Stimulated activated CD8-positive, alpha-beta memory T cell treated with anti-CD3 and anti-CD28 coated beads, Interleukin-4, amount 100 ng/mL, for 48 hours (primary cell): ENCODE measurements at regions not wholly inside any gene's neighbourhood (a gene's known extent, or its start where the extent isn't known, plus 50 kb on each side); places are given as distances from the start of the nearest gene placed in this dataset.
"Not testable (repeated sequence)": the region's sequence is repeated elsewhere in the genome, so short reads cannot be mapped to it uniquely, and the experiment has no call there.

Source experiments
- DNase-seq: peaks from one replicate; pipeline ENCODE4 v3.0.0-alpha.2; 2020

DNA sequence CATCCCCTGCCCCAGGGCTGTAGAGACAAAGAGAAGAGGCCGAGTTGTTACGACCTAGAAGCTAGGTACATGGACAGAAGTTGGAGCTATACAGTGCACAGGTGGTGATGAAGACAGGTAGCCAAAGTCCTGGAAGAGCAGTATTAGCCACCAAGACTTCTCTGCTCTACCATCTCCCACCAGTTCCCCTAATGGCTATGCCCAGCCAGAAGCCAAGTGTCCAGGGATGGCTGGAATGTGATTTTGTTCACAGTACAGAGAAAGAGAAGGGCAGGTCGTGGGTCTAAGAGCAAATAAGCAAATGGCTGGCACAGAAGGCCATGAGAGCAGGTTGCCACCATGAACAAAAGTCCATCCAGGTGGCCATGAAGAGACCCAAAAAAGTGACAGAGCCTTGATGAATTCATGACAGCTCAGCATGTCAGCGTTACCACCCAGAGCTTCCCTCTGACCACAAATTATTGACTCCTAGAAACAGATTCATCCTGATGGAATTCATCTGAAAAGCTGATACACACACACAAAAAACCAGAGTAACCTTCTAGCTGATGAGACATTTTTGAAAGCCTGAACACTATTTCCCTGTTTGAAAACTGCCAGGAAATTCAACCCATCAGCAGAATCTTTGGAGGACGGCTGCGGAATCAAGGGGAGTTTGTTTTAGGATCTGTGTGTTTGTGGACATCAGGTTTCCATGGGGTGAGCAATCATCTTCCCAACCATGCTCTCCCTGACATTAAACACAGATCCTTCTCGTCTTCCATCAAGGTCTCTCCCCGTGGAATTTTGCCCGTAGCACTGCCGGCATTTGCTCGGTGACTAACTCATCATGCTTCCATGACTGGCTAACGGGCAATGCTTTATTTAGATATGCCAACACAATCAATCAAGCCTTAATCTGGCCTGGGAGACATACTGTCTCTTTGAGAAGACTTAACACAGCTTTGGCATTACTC, 906.7 kb upstream of the AUTS2 start:
- DNase-seq, result no peak

- DNase-seq, result no peak
These were observed 905.8 kb upstream of the AUTS2 start for GRCh38 chr7:68692511-68692910.

GRCh38 chr7:68694656-68695055, 903.6 kb upstream of the AUTS2 start:
- no peak for DNase-seq

- DNase-seq, result no peak
These were observed 900.4 kb upstream of the AUTS2 start for GRCh38 chr7:68697796-68698280.

GRCh38 chr7:68699090-68699711, 899.1 kb upstream of the AUTS2 start:
- DNase-seq, result no peak

- DNase-seq, result no peak
These were observed 897.9 kb upstream of the AUTS2 start for GRCh38 chr7:68700414-68700813.

GRCh38 chr7:68706291-68706690, 892.0 kb upstream of the AUTS2 start:
- no peak for DNase-seq

DNA sequence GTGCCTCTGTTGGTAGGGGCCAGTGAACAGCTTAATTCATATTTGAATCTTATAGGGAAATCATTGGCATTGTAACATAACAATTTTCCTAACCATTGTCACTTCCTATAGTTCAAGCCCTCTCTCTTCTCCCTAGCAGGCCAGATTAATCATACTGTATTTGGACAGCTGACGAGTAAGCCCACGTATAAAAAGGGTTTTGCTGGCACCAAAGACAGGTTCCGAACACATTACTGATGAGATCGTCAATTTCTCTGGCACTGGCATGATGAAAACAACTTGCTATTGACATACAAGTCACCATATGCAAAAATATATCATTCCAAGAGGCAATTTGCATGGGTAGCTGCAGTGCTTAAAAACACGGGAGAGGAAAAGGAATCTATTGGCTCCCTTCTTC, 891.1 kb upstream of the AUTS2 start:
- DNase-seq, result no peak

GRCh38 chr7:68707958-68708357, 890.3 kb upstream of the AUTS2 start:
- no peak for DNase-seq

DNA sequence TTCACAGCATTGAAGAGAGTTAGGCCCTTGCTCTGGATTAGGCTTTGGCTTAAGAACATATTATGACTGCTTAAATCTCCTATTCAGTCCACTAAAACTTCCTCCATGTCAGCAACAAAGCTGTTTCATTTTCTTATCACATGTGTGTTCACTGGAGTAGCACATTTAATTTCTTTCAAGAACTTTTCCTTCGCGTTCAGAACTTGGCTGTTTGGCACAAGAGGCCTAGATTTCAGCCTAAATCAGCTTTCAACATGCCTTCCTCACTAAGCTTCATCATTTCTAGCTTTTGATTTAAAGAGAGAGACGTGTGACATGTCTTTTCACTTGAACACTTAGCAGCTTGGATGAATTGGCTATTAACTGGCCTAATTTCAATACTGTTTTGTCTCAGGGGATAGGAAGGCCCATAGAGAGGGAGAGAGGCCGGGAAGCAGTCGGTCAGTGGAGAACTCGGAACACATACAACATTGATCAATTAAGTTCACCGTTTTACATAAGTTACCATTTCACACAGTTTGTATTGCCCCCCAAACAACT, 885.2 kb upstream of the AUTS2 start:
- no peak for DNase-seq

DNA sequence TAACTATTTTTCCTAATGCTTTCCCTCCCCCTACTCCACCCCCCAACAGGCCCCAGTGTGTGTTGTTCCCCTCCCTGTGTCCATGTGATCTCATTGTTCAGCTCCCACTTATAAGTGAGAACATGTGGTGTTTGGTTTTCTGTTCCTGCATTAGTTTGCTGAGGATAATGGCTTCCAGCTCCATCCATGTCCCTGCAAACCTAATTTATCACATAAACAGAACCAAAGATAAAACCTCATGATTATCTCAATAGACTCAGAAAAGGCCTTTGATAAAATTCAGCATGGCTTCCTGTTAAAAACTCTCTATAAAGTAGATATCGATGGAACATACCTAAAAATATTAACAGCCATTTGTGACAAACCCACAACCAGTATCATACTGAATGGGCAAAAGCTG, 884.1 kb upstream of the AUTS2 start:
- DNase-seq, result not testable (repeated sequence)

GRCh38 chr7:68715907-68716306, 882.4 kb upstream of the AUTS2 start:
- no peak for DNase-seq

DNA sequence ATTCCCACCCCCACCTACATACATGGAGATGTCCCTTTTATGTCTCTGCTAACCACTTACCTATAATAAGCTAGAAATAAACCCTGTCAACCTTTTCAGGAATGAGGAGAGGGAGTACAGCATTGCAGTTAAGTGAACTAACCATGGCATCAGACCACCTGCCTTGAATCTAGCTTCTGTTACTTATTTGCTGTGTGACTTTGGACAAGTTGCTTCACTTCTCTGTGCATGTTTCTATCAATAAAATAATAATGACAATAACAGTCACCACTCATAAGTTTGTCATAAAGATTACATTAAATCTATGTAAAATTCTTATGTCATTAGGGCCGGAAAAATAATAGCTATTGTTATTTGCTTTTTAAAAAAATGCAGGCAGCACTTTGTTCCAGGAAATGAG, 881.1 kb upstream of the AUTS2 start:
- no peak for DNase-seq

DNA sequence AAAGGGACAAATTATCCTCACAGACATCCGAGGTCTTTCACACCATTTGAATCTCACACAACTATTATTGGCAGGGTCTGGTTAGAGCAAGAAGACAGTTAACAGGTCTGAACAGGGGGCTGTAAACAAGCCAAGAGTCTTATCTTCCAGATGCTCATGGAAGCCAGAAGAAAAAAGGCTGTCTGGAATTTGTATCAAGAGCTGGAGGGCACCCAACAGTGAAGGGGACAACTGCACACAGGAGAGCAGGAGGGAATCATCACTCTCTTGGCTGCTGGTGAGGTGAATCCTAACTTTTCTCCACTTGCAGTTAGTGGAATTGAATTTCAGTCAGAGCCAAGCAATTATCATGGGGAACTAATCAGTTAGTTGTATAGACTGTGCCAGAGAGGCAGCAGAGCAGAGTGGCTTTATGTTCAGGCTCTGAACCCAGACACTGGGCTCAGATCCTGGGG, 880.2 kb upstream of the AUTS2 start:
- DNase-seq, result no peak

DNA sequence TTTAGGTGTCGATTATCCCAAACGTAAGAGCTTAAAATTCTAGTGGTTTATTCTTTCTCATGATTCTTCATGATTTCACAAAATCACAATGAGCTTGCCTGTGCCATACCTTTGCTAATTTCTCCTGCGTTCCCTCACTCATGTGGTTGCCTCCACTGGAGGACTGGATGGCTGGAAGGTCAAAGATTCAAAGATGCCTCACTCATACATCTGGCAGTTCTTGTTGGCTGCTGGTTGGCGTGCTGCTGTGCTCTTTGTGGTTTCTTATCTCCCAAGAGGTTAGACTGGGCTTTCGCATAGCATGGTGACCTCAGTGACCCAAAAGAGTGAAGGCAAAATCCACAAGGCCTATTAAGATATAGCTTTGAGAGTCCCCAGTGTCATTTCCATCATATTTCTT, 877.6 kb upstream of the AUTS2 start:
- no peak for DNase-seq

DNA sequence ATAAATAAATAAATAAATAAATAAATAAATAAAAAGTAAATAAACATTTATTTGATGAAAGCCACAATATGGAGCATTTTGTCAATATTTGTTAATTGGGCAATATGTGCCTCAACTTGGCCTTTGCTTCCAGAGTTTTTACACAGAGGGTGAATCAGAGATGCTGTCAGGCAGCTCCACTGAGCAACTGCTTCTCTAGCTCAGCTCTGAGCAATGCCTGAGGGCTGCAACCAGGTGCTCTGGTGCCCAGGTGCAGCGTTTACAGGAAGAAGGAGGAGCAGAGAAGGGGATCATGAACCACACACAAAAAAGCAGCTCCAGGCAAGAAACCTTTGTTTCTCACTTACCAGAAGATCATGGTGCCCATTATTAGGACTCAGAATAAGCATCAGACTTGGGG, 876.2 kb upstream of the AUTS2 start:
- DNase-seq, result no peak

DNA sequence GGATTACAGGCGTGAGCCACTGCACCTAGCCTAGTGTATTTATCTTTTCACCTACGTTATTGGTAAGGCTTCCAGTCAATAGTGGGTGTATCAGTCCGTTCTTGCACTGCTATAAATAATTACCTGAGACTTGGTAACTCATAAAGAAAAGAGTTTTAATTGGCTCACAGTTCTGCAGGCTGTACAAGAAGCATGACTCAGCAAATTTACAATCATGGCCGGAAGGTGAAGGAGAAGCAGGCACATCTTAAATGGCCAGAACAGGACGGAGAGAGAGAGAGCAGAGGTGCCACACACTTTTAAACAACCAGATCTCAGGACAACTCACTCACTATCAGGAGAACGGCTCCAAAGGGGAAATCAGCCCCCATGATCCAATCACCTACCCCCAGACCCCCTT, 873.3 kb upstream of the AUTS2 start:
- DNase-seq, result no peak

DNA sequence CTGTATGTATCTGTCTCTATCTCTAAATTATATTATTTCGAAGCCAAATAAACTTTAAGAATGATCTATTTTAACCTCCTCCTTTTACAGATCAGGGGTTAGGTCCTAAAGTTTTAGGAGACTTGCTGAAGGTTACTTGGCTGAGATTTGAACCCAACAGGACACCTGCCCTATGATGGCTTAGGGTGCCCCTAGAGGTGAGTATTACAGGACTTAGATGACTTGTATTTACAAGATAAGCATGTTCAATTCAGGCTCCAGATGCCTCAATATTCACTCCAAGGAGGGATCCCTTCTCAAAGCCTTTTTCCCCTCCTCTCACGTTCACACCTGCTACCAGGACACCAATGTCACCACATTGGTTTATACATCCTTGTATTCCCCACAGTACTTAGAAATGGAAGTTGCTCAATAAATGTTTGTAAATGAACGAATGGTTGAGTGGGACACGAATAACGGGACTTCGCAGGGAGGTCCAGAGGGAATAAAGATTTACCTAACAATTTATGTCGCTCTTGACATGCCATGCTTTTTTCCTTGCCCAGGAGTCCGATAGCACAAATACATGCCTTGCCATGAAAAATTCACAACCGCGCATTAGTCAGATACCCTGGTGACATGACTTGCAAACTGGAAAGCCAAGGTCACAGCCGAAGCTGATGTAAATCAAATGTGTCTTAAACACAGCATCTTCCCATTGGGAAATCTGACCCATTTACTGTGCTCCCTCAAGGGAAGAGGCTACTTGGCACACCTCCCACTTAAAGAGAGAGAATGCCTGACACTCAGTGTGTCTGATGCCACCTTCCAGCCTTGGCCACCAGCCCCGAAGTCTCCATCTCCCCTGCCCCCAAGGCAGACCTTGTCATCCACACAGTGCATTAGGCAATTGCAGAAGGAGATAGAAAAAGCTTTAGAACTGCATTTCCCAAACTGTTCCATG, 872.2 kb upstream of the AUTS2 start:
- DNase-seq, result no peak

DNA sequence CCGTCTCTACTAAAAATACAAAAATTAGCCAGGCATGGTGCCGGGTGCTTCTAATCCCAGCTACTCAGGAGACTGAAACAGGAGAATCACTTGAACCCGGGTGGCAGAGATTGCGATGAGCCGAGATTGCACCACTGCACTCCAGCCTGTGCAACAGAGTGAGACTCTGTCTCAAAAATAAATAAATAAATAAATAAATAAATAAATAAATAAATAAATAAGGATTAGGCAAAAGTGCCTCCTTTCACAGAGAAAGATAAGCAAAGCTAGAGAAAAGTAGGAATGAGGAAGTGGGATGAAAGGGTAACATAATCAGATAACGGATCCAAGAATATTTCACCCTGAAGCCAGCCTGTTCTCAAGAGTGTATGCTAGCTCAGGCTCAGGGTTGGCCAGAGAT, 869.6 kb upstream of the AUTS2 start:
- DNase-seq, result not testable (repeated sequence)

- DNase-seq, result no peak
These were observed 868.9 kb upstream of the AUTS2 start for GRCh38 chr7:68729371-68729770.

DNA sequence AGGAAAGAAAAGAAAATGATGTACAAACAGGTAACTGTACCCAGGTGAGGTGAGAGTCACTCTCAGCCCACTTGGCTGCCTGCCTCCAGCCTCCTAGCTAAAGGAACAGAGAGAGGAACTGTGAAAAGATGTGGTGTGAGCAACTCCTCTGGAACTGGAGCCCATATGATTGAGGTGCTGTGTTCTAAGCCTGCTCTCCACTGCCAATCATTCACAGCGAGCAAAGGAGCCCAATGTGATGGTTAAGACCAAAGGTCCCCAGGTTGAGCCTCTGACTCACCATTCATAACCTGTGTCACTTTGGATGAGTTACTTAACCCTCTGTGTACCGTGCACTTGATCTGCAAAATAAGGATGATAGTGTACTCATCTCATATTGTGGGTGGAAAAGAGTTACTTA, 868.1 kb upstream of the AUTS2 start:
- DNase-seq, result no peak

- no peak for DNase-seq
These were observed 867.3 kb upstream of the AUTS2 start for GRCh38 chr7:68730964-68731363.
